HG02981 (cell line): ENCODE measurements at regions not wholly inside any gene's neighbourhood (a gene's known extent, or its start where the extent isn't known, plus 50 kb on each side); places are given as distances from the start of the nearest gene placed in this dataset.
A peak's percentile ranks its signal among the peaks of the same experiment; 100 is the strongest.
"Not testable (repeated sequence)": the region's sequence is repeated elsewhere in the genome, so short reads cannot be mapped to it uniquely, and the experiment has no call there.

ENCODE experiments used
- ATAC-seq: cut with Tn5 transposase; IDR thresholded peaks from one replicate; pipeline ENCODE4 v1.9.1; 2021; ENCODE audit warnings: mild to moderate bottlenecking, moderate library complexity; ENCODE audit not compliant: unreplicated experiment

GRCh38 chr2:201568217-201568820 lies 75.0 kb downstream of the TMEM237 start:
- ATAC-seq = no peak

- ATAC-seq = no peak
Measured at GRCh38 chr2:201559067-201559710, 84.1 kb downstream of the TMEM237 start.

DNA sequence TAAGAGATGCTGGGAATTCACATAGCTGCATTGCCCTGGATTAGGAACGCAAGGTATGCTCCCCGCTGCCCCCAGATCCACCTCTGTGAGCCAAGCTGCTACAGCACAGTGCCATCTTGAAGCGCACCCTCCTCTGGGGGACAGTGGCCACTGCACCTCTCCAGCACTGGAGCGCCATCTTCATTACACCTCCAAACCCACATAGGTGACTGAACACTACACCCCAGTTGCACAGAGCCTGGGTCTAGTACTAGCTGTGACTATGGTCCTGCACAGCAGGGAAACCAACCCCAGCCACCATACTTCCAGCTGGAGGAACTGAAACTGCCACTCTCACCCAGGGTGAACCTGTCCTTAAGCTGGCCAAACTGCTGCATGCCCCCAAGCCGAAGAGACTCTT lies 84.6 kb downstream of the TMEM237 start:
- no peak for ATAC-seq

GRCh38 chr2:201558232-201558631 lies 85.1 kb downstream of the TMEM237 start:
- no peak for ATAC-seq

- no peak for ATAC-seq
Measured at GRCh38 chr2:201551901-201552300, 91.4 kb downstream of the TMEM237 start.

GRCh38 chr2:201546576-201546975 lies 95.0 kb downstream of the STRADB start:
- ATAC-seq = no peak

- no peak for ATAC-seq
Measured at GRCh38 chr2:201542291-201542690, 90.8 kb downstream of the STRADB start.

DNA sequence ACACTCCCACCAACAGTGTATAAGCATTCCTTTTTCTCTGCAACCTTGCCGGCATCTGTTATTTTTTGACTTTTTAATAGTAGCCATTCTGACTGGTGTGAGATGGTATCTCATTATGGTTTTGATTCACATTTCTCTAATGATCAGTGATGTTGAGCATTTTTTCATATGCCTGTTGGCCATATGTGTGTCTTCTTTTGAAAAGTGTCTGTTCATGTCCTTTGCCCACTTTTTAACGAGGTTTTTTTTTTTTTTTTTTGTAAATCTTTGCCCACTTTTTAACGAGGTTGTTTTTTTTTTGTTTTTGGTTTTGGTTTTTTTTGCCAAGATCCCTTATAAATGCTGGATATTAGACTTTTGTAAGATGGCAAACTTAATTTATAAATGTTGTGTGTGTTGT lies 87.7 kb downstream of the STRADB start:
- ATAC-seq = not testable (repeated sequence)

GRCh38 chr2:201538025-201538424 lies 86.5 kb downstream of the STRADB start:
- ATAC-seq = no peak

DNA sequence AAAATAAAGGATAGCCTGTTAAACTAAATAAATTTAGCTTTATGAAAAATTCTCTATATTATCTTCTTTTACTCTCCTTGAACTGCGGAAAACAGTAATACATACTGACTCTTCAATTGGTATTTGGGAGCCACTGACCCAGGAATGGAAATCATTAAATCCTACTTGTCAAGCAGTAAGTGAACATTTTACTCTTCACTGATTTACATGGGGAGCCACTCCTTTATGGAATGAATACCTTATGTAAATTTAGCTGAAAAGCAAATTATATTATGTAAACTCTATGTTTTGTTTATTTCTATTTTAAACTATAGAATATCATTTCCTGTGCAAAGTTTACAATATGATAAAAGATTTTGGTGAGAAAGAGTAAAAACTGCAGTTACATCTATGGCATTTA lies 85.2 kb downstream of the STRADB start:
- ATAC-seq = no peak

DNA sequence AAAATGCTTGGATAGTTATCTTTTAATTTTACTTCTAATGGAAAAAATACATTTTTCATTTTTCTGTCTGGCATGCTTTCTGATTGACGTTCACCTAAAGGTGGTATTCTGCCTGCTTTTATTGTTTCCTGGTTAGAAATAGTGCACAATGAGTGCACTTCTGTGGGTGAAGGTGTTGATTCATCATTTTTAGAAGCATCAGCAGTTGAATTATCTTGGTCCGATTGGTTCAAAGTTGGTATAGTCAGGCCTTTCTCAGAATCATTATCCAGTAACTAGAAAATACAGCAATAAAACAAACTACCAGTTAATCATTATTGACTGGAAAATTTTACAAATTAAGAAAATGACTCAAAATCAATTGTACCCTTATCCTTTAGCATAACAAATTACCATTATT lies 84.5 kb downstream of the STRADB start:
- no peak for ATAC-seq

GRCh38 chr2:201532686-201533304 lies 81.3 kb downstream of the STRADB start:
- ATAC-seq = peak; percentile 93
